NCI-H187 treated with DMSO at 0.1 percent for 48 hours (cell line): ENCODE measurements at regions not wholly inside any gene's neighbourhood (a gene's known extent, or its start where the extent isn't known, plus 50 kb on each side); places are given as distances from the start of the nearest gene placed in this dataset.

Source experiments
- DNase-seq: peaks from one replicate; lab custom pipeline; 2025; lab: John Stamatoyannopoulos, UW

DNA sequence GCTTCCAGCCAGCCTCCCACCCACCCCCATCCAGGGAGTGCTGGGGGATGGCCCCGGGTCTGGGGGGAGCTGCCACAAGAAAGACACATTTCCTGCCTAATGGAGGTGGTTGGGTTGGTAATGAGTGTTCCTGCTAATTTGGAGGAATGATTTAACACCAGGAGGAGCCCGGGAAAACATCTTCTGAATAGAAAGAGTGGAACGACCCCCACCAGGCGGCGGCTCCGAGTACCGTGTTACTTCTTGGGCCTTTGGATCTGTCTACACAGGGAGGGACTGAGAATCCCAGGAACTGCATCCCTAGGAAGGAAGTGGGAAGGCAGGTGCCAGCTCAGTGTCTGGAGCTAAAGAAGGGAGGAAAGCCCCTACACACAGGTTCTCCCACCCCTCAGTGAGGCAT lies 64.6 kb downstream of the TSPAN17 start:
- DNase-seq, result no peak

DNA sequence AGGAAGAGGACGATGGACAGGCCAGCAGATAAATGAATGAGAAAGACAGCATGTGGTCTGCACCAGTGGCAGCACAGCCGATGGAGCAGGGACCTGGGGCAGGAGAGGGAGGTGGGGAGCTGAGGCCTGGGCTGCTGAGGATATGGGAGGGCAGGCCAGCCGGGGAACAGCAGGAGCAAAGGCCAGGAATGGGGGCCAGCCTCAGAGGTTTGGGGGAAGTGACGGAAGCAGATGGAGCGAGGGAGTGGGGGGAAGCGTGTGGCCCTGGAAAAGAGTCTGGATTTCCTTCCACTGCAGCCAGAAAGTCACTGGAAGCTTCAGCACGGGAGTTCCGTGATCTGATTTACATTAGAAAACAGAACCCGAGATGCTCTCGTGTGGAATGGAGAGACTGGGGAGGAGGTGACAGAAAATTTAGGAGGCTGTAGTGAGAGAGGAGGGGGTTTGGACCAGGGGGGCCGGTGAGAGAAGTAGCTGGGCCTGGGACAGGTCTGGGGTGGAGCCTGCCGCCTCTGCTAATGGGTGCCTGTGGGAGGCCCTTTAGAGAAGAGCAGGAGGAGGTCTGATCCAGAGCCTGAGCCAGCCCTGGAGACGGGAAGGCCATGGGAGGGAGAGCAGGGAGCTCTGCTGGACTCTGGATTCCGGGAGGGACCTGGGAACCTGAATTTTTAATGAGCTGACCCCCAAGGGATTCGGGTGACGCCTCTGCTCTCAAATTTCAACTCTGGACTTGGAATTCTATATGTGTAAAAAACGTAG lies 65.4 kb downstream of the TSPAN17 start:
- no peak for DNase-seq

DNA sequence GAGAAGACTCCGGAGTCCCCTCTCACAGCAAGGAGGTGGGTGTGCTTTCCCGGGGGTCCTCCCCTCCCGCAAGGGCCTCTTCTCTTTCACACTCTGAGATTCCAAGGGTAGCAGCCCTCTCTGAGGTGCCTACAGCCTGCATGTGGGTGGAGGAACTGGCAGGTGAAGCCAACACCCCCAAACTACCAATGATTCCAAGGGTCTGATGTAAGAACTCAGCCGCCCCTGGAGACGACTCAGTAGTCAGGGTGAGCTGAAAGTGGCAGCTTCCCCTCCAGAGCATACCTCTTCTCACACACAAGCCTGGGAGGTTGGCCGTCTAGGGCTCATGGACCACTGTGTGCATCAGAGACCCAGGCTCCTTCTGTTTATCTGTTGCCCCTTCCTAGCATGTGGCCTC lies 66.1 kb downstream of the TSPAN17 start:
- DNase-seq, result no peak

DNA sequence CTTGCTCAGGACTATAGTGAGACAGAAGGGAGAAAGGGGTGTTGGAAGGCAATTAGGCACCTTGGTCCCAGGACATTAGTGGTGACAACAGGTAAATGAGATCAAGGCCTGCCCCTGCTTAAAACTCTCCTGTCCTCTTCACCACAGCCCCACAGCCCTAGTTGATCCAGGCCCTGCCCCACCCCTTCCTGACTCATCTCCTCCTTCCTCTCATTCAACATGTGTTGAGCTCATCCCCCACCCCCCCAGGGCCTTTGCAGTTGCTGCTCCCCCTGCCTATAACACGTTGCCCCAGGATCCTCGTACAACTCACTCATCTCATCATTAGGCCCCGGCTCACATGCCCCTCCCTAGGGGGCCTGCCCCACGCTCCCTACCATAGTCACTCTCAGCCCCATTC lies 66.8 kb downstream of the TSPAN17 start:
- no peak for DNase-seq

DNA sequence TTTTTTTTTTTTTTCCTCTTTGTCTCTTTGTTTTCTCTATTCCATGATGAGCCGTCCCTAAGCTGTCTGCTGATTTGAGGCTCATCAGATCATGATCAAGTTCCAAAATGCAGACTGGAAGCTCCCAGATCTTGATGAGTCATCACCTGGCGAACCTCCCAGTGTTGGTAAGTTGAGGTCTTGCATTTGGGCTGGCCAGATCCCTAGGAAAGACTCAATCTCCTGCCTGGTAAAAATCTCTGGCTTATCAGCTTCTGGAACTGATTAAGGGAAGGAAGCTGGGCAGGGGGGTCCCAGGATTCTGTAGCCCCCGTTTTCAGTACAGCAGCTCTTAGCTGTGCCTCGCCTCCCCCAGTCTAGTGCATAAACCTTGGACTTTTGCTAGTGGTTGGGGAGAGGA lies 69.0 kb downstream of the TSPAN17 start:
- DNase-seq, result no peak

DNA sequence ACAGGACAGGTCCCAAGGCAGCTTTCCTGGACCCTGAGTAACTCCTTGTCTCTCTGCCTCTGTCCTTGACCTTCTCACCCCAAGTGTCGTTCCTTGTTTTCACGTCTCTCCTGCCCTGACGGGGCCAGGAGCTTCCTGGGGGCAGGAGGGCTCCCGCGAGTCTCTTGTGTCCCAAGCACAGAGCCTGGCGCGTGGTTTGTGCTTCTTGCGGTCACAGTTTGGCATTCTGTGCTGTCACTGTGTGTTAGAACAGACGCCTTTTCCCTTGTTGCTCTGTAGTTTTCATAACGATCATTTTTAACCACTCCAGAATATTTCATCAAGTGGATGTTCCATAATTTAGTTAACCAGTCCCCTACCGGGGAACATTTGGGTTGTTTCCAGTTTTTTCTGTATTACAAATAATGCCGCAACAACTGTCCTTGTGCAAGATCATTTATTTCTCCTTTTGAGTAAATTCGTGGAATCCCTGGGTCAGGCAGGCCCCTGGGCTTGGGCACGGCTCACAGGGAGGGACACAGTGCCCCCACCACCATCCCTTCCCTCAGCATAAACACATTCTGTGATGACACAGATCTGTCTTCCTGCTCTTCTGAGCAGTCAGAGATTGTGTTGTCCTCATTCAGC lies 71.9 kb downstream of the TSPAN17 start:
- DNase-seq, result no peak

DNA sequence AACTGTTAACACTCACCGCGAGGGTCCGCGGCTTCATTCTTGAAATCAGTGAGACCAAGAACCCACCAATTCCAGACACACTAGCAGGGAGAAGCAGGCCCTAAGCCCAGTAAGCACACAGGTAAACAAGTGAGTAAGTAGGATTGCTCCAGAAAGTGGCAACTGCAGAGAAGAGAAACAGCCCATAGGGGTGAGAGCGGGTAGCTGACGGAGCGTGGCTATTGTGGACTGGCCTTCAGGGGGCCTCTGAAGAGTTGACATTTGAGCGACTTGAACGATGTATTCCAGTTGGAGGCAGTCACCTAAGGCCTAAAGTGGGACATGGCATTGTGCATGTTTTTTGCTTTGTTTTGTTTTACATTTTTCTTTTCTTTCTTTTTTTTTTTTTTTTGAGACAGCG lies 74.2 kb downstream of the TSPAN17 start:
- DNase-seq, result no peak

DNA sequence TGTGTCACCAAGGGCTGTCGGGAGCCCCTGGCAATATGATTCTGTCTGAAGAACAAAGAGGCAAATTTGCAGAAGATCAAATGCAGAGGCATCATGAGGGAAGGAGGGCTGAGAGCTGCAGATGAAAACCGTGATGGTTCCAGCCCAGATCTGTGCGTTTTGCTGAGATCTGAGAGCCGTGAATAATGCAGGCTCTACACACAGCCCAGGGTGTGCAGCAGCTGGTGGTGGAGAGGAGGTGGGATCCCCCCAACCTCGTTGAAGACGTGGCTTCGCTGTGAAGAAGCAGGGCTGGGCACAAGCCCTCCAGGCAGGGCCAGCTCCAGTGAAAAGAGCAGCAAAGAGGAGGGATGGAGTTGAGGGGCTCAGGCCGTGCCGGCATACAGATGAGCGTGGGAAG lies 75.5 kb downstream of the TSPAN17 start:
- DNase-seq, result no peak

DNA sequence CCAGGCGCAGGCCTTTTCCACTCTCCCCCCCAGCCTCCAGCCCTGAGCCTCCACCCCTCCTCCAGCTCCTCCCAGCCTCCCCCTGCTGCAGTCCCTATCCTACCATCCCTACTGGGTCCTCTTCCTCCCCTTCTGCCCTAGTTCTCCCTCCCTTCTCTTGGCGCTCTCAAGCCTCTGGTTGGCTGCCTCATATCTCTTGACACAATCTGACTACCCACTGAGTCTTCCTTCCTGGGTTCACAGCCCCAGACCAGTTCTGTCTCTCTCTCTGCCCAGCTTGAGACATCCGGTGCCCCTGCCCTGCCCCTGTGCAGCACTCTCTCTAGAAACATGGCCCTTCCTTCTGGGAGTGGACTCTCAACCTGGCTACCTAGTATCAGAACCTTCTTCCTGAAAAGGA lies 76.2 kb downstream of the TSPAN17 start:
- no peak for DNase-seq

DNA sequence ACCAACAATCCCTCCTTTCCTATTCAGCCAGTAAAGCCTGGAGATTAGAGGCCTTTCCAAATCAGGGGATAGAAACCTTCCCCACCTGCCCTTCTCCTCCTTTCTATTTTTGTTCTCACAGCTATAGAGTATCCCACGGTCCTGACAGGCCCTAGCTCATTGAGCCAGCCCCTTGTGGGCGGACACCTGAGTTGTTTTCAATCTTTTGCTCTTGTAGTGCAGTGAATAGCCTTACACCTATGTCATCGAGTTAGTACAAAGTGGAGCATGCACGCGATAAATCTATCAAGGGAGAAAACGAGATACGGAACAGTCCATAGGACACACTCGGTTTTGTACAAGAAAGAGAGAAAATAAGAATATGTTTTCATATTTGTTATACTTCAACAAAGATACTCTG lies 77.2 kb downstream of the TSPAN17 start:
- peak; percentile 21 for DNase-seq

DNA sequence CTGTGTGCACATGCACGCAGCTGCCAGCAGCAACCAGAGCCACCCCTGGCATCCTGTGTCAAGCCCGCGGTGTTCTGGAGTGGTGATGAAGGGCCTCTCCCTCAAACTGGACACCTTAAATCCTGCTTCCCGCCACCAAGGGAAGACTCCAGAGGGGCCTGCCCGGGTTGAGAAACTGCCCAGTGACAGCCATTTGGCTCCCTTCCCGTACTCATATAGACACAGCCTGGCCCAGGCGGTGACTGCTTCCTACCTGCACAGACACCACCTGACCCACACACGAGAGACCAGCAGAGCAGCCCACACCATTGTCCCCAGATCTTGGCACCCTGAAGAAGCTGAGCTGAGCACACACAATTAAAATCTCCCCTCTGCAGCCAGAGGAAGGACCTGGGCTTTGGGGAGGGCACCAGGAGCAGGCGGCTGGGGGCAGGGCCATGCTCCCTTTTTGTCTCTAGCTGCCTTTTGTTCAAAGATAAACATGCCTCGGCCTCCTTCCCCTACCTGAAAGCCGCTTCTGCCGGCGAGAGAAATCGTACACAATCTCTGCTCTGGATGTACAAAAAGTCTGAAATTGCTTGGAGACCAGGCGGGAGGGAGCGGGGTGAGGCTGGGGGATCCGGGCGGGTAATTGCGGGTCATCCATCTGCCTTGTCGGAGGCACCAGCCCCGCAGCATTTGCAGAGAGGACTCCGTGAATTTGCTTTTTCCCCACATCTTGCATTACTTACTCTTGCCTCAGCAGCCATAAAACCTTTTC lies 78.4 kb downstream of the TSPAN17 start:
- no peak for DNase-seq

DNA sequence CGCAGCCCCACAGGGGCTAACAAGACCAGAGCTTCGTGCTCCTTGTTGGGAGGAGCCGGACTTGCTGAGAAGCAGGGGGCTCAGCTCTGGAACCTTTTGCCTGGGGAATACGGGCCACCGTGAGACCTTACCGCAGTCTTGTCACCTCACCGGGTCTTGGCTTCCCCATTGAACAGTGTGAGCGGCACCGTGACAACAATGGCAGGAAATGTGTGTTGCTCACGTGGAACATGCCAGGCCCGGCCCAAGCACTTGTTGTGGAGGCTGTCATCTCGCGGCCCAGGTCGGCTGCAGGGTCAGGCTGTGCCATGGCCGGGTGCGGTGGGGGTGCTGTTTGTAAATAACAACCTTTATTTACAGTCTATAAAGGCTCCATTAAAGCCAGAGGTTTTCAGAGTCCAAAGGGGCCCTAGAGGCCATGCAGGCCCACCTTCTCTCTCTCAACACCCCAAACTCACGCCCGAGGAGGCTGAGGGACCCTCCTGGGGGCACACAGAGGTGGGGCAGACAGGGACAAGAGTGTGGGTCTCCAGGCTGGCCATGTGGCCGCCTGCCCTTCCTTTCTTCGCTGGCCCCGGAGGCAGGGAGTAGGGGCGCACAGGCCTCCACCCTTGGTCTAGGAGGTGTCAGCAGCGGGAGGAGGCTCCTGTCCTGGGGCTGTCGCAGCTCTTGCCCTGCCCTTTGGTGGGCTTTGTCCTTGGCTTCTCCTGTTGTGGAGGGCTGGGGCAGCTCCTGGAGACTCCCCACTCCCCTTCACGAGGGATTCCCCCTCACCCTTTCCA lies 79.7 kb downstream of the TSPAN17 start:
- DNase-seq, result no peak

DNA sequence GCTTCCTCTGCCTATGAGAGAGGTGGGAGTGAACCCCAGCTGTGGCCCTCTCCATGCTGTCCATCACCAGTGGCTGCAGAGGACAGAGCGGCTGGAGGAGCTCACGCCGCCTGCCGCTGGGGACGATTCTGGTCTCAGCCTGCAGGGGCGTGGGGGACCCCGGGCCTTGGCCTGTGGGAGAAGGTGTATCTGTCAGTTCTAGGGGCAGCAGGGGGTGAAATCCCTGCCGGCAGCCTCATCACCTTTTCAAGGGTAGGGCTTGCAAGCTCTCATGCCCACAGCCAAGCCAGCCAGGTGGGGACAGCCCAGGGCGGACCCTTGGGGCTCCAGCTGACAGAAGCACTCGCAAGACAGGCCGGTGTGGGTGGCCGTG lies 80.2 kb downstream of the TSPAN17 start:
- no peak for DNase-seq

DNA sequence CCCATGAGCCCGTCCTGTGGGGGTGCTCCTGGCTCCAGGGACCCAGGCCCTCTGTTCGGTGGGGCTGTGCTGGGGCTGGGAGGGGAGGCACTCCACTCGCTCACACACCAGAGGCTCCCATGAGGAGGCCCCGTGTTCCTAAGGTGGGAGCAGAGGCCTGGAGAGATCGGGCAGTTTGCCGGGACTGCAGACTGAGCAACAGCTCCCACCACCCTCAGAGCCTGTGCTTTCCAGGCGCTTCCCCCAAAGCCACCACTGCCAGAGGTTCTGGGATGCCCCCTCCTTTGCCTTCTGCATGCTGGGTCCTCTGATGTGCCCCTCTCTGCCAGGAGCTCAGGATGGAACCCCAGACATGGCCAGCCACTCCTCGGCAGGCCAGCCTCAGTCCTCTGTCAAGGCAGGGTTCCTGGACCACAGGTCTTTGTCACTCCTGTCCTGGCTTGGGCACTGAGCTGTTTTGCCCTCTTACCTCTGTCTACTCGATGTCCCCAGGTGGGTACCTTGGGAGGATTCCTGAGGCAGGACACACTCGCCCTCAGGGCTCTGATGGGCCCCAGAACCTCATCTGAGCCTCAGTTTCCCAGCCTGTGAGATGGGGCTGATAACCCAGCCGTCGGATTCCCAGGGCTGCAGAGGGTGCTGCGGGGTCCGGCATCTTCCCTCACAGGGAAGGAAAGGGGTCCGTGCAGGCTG lies 80.8 kb downstream of the TSPAN17 start:
- DNase-seq, result no peak

DNA sequence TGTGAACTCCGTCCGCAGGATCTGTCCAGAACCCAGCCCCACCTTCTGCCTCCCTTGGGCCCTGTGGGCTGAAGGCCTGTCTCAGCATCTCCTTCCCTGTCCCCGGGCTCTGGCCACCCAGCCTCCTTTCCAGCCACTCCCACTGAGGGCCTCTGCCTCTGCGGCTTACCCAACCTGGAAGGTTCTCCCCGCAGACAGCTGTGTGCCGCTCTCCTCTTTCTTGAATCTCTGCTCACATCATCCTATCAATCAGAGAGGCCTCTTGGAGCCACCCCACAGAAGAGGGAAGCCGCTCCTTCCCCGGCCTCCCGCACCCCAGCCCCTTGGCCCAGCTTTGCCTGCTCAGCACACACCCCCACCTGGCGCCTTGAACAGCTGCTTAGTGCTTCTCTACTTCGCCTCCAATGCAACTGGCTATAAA lies 81.5 kb upstream of the UNC5A start:
- DNase-seq, result no peak

DNA sequence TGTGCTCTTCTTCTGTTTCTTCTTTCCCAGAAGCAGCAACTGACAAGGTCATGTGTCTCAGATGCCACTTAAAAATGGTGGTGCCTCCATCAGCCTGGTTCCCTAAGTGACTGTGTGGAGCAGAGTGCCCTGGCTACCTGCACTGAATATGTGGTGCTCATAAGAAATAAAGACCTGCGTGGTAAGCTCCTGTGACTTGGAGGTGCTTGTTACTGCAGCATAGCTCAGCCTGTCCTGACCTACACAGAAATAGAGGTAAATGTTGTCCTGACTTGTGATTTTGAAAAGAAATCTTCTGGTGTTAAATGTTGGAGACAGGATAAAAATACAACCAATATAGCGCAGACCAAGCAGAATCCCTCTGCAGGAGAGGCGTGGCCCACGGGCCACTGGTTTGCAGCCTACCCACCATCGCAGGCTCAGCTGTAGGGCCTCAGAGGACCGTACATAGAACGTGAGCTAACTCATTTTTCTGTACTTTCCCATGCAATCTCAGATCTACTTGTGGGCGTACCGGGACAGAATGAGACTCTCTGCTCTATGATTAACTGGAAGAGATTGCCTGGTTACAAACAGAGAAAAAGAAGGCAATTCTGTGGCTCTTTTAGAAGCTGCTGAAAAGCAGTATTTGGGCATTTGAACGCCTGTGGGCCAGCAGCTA lies 79.4 kb upstream of the UNC5A start:
- no peak for DNase-seq

DNA sequence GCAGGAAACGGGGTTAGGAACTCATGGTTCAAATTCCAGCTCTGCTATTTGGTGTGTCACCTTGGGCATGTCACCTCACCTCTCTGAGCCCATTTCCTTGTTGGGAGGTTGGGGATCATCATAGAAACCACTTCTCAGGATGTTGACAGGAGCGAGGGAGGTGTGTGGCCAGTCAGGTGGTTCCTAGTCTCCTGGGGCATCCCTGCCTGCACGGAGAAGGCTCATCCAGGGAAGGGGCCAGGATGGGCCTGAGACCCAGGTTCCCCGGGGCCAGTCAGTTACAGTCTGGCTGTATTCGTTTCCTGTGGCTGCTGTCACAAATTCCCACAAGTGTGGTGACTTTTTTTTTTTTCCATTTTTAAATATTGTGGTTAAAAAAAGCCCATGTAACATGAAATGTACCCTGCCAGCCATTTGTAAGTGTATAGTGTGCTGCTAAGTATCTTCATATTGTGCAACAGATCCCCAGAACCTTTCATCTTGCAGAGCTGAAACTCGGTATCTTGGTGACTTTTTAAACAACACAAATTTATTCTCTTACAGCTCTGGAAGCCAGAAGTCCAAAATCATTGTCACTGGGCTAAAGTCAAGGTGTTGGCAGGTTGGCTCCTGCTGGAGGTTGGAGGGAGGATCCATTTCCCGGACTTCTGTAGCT lies 78.7 kb upstream of the UNC5A start:
- no peak for DNase-seq

DNA sequence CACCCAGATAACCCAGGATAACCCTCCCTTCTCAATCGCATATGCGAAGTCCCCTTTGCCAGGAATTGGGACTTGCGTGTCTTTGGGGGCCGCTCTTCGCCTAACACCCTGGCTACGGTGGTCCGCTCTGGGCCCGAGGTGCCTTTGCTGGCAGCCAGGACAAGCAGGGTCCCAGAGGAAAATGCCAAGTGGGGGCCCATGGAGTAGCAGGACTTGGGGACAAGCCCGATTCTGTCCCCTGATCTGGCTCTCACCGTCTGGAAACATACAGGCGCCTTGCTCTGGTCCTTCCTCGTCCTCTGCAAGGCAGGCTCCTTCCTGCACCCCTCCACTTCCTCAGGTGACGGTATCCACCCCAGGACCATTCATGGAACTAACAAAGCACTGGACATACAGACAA lies 78.1 kb upstream of the UNC5A start:
- no peak for DNase-seq

DNA sequence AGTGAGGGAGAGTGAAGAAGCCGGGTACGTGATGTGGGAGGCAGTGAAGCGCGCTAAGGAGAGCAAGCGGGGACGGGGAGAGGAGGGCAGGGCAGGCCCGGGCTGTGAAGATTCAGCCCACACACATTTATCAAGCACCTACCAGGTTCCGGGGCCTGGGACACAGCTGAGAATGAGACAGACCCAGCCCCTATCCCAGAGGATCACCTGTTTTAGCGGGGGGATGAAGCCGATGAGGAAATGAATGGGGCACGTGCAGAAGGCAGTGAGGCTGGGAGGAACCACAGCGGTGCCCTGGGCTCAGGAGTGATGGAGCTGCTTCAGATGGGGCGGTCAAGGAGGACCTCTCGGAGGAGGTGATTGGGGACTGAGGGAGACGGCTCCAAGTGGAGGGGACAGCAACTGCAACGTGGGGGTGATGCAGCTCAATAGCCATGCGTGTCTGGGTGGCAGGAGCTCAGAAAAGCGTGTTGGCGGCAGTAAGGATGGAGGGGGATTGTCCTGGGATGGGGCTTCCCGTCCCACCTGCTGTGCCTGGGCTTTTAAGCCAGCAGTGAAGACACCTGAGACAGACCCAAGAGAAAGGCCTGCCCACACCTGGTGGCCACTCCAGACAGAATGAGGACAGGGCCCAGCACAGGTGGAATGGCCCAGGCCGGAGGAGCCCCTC lies 77.5 kb upstream of the UNC5A start:
- no peak for DNase-seq
